Endodermal cell (in vitro differentiated cells): ENCODE measurements at regions not wholly inside any gene's neighbourhood (a gene's known extent, or its start where the extent isn't known, plus 50 kb on each side); places are given as distances from the start of the nearest gene placed in this dataset.

Experiments
- DNase-seq: peaks from one replicate; pipeline ENCODE4 v3.0.0-alpha.2; 2017
- H3K27ac ChIP-seq: 2 replicates; pipeline ENCODE4 v1.5.1; 2013; ENCODE audit warnings: mild to moderate bottlenecking, low read depth, low read length, moderate library complexity
- H3K27me3 ChIP-seq: 2 replicates; pipeline ENCODE4 v1.6.1; 2013; ENCODE audit warnings: mild to moderate bottlenecking, low read length, moderate library complexity; ENCODE audit not compliant: insufficient read depth, control insufficient read depth, poor library complexity, severe bottlenecking
- H3K36me3 ChIP-seq: 2 replicates; pipeline ENCODE4 v1.7.0; 2013; ENCODE audit warnings: mild to moderate bottlenecking, low read length, moderate library complexity; ENCODE audit not compliant: control insufficient read depth, insufficient read depth
- H3K4me1 ChIP-seq: one replicate; pipeline ENCODE4 v1.7.0; 2013; ENCODE audit warnings: low read length; ENCODE audit not compliant: control insufficient read depth, insufficient read depth
- H3K4me3 ChIP-seq: 2 replicates; pipeline ENCODE4 v1.5.1; 2013; ENCODE audit warnings: mild to moderate bottlenecking, low read length, moderate library complexity
- H3K9ac ChIP-seq: 2 replicates; pipeline ENCODE4 v1.6.1; 2013; ENCODE audit warnings: mild to moderate bottlenecking, low read length, moderate library complexity; ENCODE audit not compliant: poor library complexity, severe bottlenecking; ENCODE audit errors: extremely low read depth
- H3K9me3 ChIP-seq: 2 replicates; pipeline ENCODE4 v1.6.1; 2013; ENCODE audit warnings: mild to moderate bottlenecking, low read length, moderate library complexity; ENCODE audit not compliant: control insufficient read depth
- H3K27ac Mint-ChIP-seq: 2 replicates; pipeline ENCODE4 v1.8.0; 2020; ENCODE audit warnings: mixed read lengths
- H3K27me3 Mint-ChIP-seq: 2 replicates; pipeline ENCODE4 v1.8.0; 2021; ENCODE audit warnings: mild to moderate bottlenecking, mixed read lengths; ENCODE audit not compliant: insufficient read depth
- H3K36me3 Mint-ChIP-seq: 2 replicates; pipeline ENCODE4 v1.8.0; 2020; ENCODE audit warnings: low read depth, mixed read lengths
- H3K4me1 Mint-ChIP-seq: 2 replicates; pipeline ENCODE4 v1.8.0; 2020; ENCODE audit warnings: mixed read lengths
- H3K4me3 Mint-ChIP-seq: 2 replicates; pipeline ENCODE4 v1.8.0; 2020; ENCODE audit warnings: mild to moderate bottlenecking, moderate library complexity, mixed read lengths
- H3K9me3 Mint-ChIP-seq: 2 replicates; pipeline ENCODE4 v1.8.0; 2020; ENCODE audit warnings: mild to moderate bottlenecking, mixed read lengths
- WGBS, 2 experiments: methylation state at CpG; one replicate each; pipeline versions ENCODE4 v1.1.5 to v1.1.7; 2013; ENCODE audit warnings: missing lambda C conversion rate in 2 of 2, mixed read lengths in 1 of 2; ENCODE audit not compliant: insufficient coverage in 1 of 2, insufficient read length in 1 of 2; 5-methylcytosine and 5-hydroxymethylcytosine counted together
- TF ChIP-seq, protein P1 (sequence below): fragments of 200-600 bp; sonication (generic); conservative IDR thresholded peaks from 2 replicates; pipeline ENCODE4 v1.5.0; 2021; ENCODE audit warnings: antibody characterized with exemption, mild to moderate bottlenecking

GRCh38 chr6:165723326-165723725 lies 60.3 kb upstream of the PDE10A start:
- Histone ChIP-seq H3K36me3 (no peaks in the 10 kb centered on the region), H3K4me3 (no peak overlapping the region), H3K9me3 (no peaks in the 10 kb centered on the region), H3K27ac (no peak overlapping the region), H3K27me3 (no peaks in the 10 kb centered on the region), H3K9ac (no peak overlapping the region), H3K4me1 (no peaks in the 10 kb centered on the region)
- WGBS, 2 experiments = 81 to 91% methylated on average over 8 to 9 of the region's 9 CpGs
- H3K9me3 Mint-ChIP-seq = no peaks in the 10 kb centered on the region
- peaks cover 9% of the 10 kb centered on the region for H3K4me1 Mint-ChIP-seq
- peaks cover 6% of the 10 kb centered on the region for H3K27me3 Mint-ChIP-seq
- no peak overlapping the region for H3K27ac Mint-ChIP-seq
- H3K4me3 Mint-ChIP-seq = no peak overlapping the region
- H3K36me3 Mint-ChIP-seq = no peaks in the 10 kb centered on the region
- TF ChIP-seq, protein P1, sequence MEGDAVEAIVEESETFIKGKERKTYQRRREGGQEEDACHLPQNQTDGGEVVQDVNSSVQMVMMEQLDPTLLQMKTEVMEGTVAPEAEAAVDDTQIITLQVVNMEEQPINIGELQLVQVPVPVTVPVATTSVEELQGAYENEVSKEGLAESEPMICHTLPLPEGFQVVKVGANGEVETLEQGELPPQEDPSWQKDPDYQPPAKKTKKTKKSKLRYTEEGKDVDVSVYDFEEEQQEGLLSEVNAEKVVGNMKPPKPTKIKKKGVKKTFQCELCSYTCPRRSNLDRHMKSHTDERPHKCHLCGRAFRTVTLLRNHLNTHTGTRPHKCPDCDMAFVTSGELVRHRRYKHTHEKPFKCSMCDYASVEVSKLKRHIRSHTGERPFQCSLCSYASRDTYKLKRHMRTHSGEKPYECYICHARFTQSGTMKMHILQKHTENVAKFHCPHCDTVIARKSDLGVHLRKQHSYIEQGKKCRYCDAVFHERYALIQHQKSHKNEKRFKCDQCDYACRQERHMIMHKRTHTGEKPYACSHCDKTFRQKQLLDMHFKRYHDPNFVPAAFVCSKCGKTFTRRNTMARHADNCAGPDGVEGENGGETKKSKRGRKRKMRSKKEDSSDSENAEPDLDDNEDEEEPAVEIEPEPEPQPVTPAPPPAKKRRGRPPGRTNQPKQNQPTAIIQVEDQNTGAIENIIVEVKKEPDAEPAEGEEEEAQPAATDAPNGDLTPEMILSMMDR = no peak
- DNase-seq = no peak

GRCh38 chr6:165722022-165722421 lies 59.0 kb upstream of the PDE10A start:
- Mint-ChIP-seq H3K27ac (no peak overlapping the region), H3K4me1 (peaks cover 9% of the 10 kb centered on the region), H3K36me3 (no peaks in the 10 kb centered on the region), H3K4me3 (no peak overlapping the region), H3K9me3 (no peaks in the 10 kb centered on the region), H3K27me3 (peaks cover 6% of the 10 kb centered on the region)
- Histone ChIP-seq H3K27me3 (no peaks in the 10 kb centered on the region), H3K9ac (no peak overlapping the region), H3K4me1 (no peaks in the 10 kb centered on the region), H3K4me3 (no peak overlapping the region), H3K9me3 (no peaks in the 10 kb centered on the region), H3K27ac (no peak overlapping the region), H3K36me3 (no peaks in the 10 kb centered on the region)
- no peak for DNase-seq
- TF ChIP-seq, protein P1 = no peak
- 93 to 100% methylated on average over 3 to 4 of the region's 4 CpGs for whole genome bisulfite sequencing, 2 experiments

DNA sequence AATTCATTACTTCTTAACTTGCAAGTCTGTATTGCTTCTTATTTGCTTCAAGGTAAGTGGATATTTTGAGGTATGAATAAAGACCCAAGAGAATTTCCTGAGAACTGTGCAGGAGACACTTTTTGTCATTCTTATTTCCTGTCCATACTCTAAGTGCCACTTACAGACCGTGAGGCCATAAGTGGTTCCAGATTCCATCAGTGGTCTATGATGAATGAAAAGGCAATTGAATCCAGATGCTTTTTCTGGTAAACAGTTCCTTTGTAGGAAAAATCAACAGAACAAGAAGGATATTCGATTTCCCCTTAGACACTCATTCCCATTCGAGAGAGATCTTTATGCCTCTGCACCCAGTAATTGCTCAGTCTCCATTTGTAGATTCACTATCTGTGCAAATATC lies 58.3 kb upstream of the PDE10A start:
- Mint-ChIP-seq H3K27ac (no peak overlapping the region), H3K27me3 (peaks cover 6% of the 10 kb centered on the region), H3K36me3 (no peaks in the 10 kb centered on the region), H3K4me3 (no peak overlapping the region), H3K4me1 (peaks cover 9% of the 10 kb centered on the region), H3K9me3 (no peaks in the 10 kb centered on the region)
- no peaks in the 10 kb centered on the region for H3K27me3 ChIP-seq
- no peak overlapping the region for H3K9ac ChIP-seq
- whole genome bisulfite sequencing, 2 experiments = 90 to 100% methylated on average over 2 to 3 of the region's 3 CpGs
- peaks cover 3% of the 10 kb centered on the region for H3K4me1 ChIP-seq
- TF ChIP-seq, protein P1 = no peak
- DNase-seq = no peak
- H3K9me3 ChIP-seq = no peaks in the 10 kb centered on the region
- H3K36me3 ChIP-seq = no peaks in the 10 kb centered on the region
- no peak overlapping the region for H3K27ac ChIP-seq
- H3K4me3 ChIP-seq = no peak overlapping the region
